ENCODE measurements at regions not wholly inside any gene's neighbourhood (a gene's known extent, or its start where the extent isn't known, plus 50 kb on each side); places are given as distances from the start of the nearest gene placed in this dataset.

- Histone ChIP-seq H3K4me1 (replicated peaks in 1 of 2; ENCODE audit: control insufficient read depth in 2 of 2, insufficient read depth in 2 of 2, low read length in 2 of 2) (no peaks in the 10 kb centered on the region), H3K4me3 (no peak overlapping the region), H3K4me2 (ENCODE audit: insufficient read depth, low read length) (no peak overlapping the region), H3K36me3 (ENCODE audit: control insufficient read depth, insufficient read depth, low read length) (no peaks in the 10 kb centered on the region), H3K9ac (ENCODE audit: insufficient read depth in 1 of 2, low read depth in 2 of 2, low read length in 2 of 2) (no peak overlapping the region), H4K20me1 (replicated peaks; ENCODE audit: control insufficient read depth, insufficient read depth, low read length) (no peaks in the 10 kb centered on the region), H3K79me2 (ENCODE audit: control insufficient read depth, insufficient read depth, low read length) (no peaks in the 10 kb centered on the region), H3K27ac (ENCODE audit: extremely low read depth, low read depth, low read length) (no peak overlapping the region), H3K27me3 (ENCODE audit: control insufficient read depth in 2 of 2, insufficient read depth in 2 of 2, low read length in 2 of 2) (no peaks in the 10 kb centered on the region), H3K9me1 (ENCODE audit: control insufficient read depth, insufficient read depth, low read length) (no peaks in the 10 kb centered on the region), H3K9me3 (replicated peaks; ENCODE audit: control insufficient read depth, insufficient read depth, low read depth, low read length) (no peaks in the 10 kb centered on the region), H2AFZ (ENCODE audit: low read depth, low read length) (no peak overlapping the region; the same call in 1 of the 2 replicates)
- BruUV-seq (replicated peaks) = no TSS peak
- FAIRE-seq (no peak), ATAC-seq (no peak), DNase-seq (ENCODE audit: extremely low read depth in 1 of 4, low spot score in 3 of 4) (no peak)
- CTCF ChIA-PET (ENCODE audit: low intra/inter-chr PET ratio) = no interaction called here
- 33% methylated on average over 3 of the region's 3 CpGs for WGBS (ENCODE audit: insufficient coverage, low coverage, missing lambda C conversion rate)
- POLR2A ChIA-PET = no interaction called here
- in situ Hi-C loops (cut with MboI) = no loop called here
- TF ChIP-seq, protein P1, sequence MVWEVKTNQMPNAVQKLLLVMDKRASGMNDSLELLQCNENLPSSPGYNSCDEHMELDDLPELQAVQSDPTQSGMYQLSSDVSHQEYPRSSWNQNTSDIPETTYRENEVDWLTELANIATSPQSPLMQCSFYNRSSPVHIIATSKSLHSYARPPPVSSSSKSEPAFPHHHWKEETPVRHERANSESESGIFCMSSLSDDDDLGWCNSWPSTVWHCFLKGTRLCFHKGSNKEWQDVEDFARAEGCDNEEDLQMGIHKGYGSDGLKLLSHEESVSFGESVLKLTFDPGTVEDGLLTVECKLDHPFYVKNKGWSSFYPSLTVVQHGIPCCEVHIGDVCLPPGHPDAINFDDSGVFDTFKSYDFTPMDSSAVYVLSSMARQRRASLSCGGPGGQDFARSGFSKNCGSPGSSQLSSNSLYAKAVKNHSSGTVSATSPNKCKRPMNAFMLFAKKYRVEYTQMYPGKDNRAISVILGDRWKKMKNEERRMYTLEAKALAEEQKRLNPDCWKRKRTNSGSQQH (CRISPR knock-in tag; IDR thresholded peaks at IDR 0.05) = no peak
- TF ChIP-seq ZC3H4 (CRISPR knock-in tag; IDR thresholded peaks at IDR 0.05; ENCODE audit: borderline replicate concordance) (no peak), MYBL2 (IDR thresholded peaks at IDR 0.05; ENCODE audit: low read depth) (no peak), MYBL2 (CRISPR knock-in tag; IDR thresholded peaks at IDR 0.05; ENCODE audit: borderline replicate concordance) (no peak), MCM5 (IDR thresholded peaks at IDR 0.05; ENCODE audit: low read depth) (no peak), ZNF655 (CRISPR knock-in tag; IDR thresholded peaks at IDR 0.05) (no peak)
- TF ChIP-seq, protein P2, sequence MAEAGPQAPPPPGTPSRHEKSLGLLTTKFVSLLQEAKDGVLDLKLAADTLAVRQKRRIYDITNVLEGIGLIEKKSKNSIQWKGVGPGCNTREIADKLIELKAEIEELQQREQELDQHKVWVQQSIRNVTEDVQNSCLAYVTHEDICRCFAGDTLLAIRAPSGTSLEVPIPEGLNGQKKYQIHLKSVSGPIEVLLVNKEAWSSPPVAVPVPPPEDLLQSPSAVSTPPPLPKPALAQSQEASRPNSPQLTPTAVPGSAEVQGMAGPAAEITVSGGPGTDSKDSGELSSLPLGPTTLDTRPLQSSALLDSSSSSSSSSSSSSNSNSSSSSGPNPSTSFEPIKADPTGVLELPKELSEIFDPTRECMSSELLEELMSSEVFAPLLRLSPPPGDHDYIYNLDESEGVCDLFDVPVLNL (CRISPR knock-in tag; IDR thresholded peaks at IDR 0.05; ENCODE audit: low read depth) = no peak
- TF ChIP-seq, protein P3, sequence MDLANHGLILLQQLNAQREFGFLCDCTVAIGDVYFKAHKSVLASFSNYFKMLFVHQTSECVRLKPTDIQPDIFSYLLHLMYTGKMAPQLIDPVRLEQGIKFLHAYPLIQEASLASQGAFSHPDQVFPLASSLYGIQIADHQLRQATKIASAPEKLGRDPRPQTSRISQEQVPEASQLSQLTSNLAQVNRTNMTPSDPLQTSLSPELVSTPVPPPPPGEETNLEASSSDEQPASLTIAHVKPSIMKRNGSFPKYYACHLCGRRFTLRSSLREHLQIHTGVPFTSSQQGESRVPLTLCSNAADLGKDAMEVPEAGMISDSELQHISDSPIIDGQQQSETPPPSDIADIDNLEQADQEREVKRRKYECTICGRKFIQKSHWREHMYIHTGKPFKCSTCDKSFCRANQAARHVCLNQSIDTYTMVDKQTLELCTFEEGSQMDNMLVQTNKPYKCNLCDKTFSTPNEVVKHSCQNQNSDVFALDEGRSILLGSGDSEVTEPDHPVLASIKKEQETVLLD (IDR thresholded peaks at IDR 0.05) = no peak
- intact Hi-C loops (cut with micrococcal nuclease) = no loop called here
These were observed 1233.8 kb upstream of the CNTN5 start for GRCh38 chr11:97786961-97787360.

All from K562 (cell line).